NB4 (cell line): ENCODE measurements at regions not wholly inside any gene's neighbourhood (a gene's known extent, or its start where the extent isn't known, plus 50 kb on each side); places are given as distances from the start of the nearest gene placed in this dataset.

ENCODE experiments used
- TF ChIP-seq, protein P1 (sequence below): IDR thresholded peaks from one replicate; pipeline ENCODE4 v1.5.1; 2012; ENCODE audit warnings: low read depth, low read length
- TF ChIP-seq, protein P2 (sequence below): IDR thresholded peaks from 2 replicates; pipeline ENCODE4 v1.6.1; 2011; ENCODE audit warnings: low read depth, low read length

DNA sequence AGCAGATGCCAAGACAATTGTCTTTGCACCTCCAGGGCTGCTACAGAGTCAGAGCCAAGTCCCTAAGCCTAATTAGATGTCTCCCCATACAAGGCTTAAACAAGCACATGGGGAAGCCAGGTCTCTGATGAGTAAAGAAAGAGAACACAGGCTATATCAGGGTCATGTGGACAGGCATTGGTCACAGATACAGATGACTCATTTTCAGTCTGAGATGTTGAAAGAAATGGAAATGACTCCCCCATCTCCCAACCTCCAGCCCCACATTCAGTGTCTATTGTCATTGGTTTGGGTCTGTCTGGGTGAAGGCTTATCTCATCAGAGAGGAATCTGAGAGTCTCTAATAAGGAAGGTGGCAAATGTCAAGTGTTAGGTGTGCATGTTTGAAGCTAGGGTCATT is 290.1 kb upstream of the KIAA1217 start:
- TF ChIP-seq, protein P1, sequence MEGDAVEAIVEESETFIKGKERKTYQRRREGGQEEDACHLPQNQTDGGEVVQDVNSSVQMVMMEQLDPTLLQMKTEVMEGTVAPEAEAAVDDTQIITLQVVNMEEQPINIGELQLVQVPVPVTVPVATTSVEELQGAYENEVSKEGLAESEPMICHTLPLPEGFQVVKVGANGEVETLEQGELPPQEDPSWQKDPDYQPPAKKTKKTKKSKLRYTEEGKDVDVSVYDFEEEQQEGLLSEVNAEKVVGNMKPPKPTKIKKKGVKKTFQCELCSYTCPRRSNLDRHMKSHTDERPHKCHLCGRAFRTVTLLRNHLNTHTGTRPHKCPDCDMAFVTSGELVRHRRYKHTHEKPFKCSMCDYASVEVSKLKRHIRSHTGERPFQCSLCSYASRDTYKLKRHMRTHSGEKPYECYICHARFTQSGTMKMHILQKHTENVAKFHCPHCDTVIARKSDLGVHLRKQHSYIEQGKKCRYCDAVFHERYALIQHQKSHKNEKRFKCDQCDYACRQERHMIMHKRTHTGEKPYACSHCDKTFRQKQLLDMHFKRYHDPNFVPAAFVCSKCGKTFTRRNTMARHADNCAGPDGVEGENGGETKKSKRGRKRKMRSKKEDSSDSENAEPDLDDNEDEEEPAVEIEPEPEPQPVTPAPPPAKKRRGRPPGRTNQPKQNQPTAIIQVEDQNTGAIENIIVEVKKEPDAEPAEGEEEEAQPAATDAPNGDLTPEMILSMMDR: no peak
- TF ChIP-seq, protein P2, sequence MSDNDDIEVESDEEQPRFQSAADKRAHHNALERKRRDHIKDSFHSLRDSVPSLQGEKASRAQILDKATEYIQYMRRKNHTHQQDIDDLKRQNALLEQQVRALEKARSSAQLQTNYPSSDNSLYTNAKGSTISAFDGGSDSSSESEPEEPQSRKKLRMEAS: peak; percentile 61
